Activated CD8-positive, alpha-beta T cell treated with anti-CD3 and anti-CD28 coated beads, Interleukin-2, amount 10 ng/mL, durations not matched to agents 7 days and 5 days (primary cell): ENCODE measurements at regions not wholly inside any gene's neighbourhood (a gene's known extent, or its start where the extent isn't known, plus 50 kb on each side); places are given as distances from the start of the nearest gene placed in this dataset.

Experiments used
- ATAC-seq: fragments of 150-1000 bp; cut with Tn5 transposase; one replicate; pipeline ENCODE4 v1.10.0; 2021; ENCODE audit warnings: moderate library complexity
- CTCF ChIA-PET: fragments of 350-600 bp; sonication (Branson Sonifier 250); formaldehyde crosslinking; loops from one replicate; lab custom pipeline; 2021; ENCODE audit warnings: antibody characterized with exemption; lab: Charles Lee
- POLR2A ChIA-PET: fragments of 350-600 bp; sonication (Branson Sonifier 250); formaldehyde crosslinking; loops from one replicate; lab custom pipeline; 2021; ENCODE audit warnings: antibody characterized with exemption; lab: Charles Lee
- DNase-seq: peaks from one replicate; pipeline ENCODE4 v3.0.0-alpha.2; 2020
- H3K27ac Mint-ChIP-seq: one replicate; pipeline ENCODE4 v1.8.0; 2021; ENCODE audit warnings: mild to moderate bottlenecking, mixed read lengths
- H3K27me3 Mint-ChIP-seq: one replicate; pipeline ENCODE4 v1.8.0; 2021; ENCODE audit warnings: low read depth, mixed read lengths
- H3K36me3 Mint-ChIP-seq: one replicate; pipeline ENCODE4 v1.8.0; 2021; ENCODE audit warnings: low read depth, mixed read lengths
- H3K4me1 Mint-ChIP-seq: one replicate; pipeline ENCODE4 v1.8.0; 2021; ENCODE audit warnings: low read depth, mixed read lengths
- H3K4me3 Mint-ChIP-seq: one replicate; pipeline ENCODE4 v1.8.0; 2021; ENCODE audit warnings: mild to moderate bottlenecking, mixed read lengths
- H3K9me3 Mint-ChIP-seq: one replicate; pipeline ENCODE4 v1.8.0; 2022; ENCODE audit warnings: mixed read lengths; ENCODE audit not compliant: insufficient read depth

- CTCF ChIA-PET = no interaction called here
- peaks cover 10% of the 10 kb centered on the region for H3K9me3 Mint-ChIP-seq
- H3K4me1 Mint-ChIP-seq = no peaks in the 10 kb centered on the region
Observed at GRCh38 chr13:63942372-63942771, 2526.7 kb upstream of the PCDH20 start.

GRCh38 chr13:63938851-63939250 is 2523.2 kb upstream of the PCDH20 start:
- H3K4me1 Mint-ChIP-seq = no peaks in the 10 kb centered on the region
- ATAC-seq = no peak
- no peak overlapping the region for H3K27ac Mint-ChIP-seq
- H3K36me3 Mint-ChIP-seq = no peaks in the 10 kb centered on the region
- CTCF ChIA-PET = no interaction called here
- no peaks in the 10 kb centered on the region for H3K27me3 Mint-ChIP-seq
- no peak overlapping the region for H3K4me3 Mint-ChIP-seq
- H3K9me3 Mint-ChIP-seq = peaks cover 13% of the 10 kb centered on the region
- POLR2A ChIA-PET = no interaction called here
- DNase-seq = no peak

More at GRCh38 chr13:63942372-63942771, 2526.7 kb upstream of the PCDH20 start:
- DNase-seq (no peak), ATAC-seq (no peak)
- H3K27ac Mint-ChIP-seq = no peak overlapping the region
- H3K27me3 Mint-ChIP-seq = no peaks in the 10 kb centered on the region
- no peaks in the 10 kb centered on the region for H3K36me3 Mint-ChIP-seq
- POLR2A ChIA-PET = no interaction called here
- no peak overlapping the region for H3K4me3 Mint-ChIP-seq

GRCh38 chr13:63910511-63910910 is 2494.9 kb upstream of the PCDH20 start:
- Mint-ChIP-seq H3K4me3 (no peak overlapping the region), H3K4me1 (no peaks in the 10 kb centered on the region), H3K36me3 (no peaks in the 10 kb centered on the region), H3K27ac (no peak overlapping the region), H3K9me3 (peaks cover 13% of the 10 kb centered on the region), H3K27me3 (no peaks in the 10 kb centered on the region)
- ChIA-PET CTCF (no interaction called here), POLR2A (no interaction called here)
- DNase-seq = no peak
- ATAC-seq = no peak

- Mint-ChIP-seq H3K27ac (no peak overlapping the region), H3K27me3 (no peaks in the 10 kb centered on the region), H3K4me3 (no peak overlapping the region), H3K4me1 (no peaks in the 10 kb centered on the region), H3K9me3 (peaks cover 7% of the 10 kb centered on the region), H3K36me3 (no peaks in the 10 kb centered on the region)
- ChIA-PET CTCF (no interaction called here), POLR2A (no interaction called here)
- ATAC-seq (no peak), DNase-seq (no peak)
Observed at GRCh38 chr13:63909726-63910375, 2494.2 kb upstream of the PCDH20 start.

GRCh38 chr13:63902141-63902540 is 2486.5 kb upstream of the PCDH20 start:
- ChIA-PET POLR2A (no interaction called here), CTCF (no interaction called here)
- no peak overlapping the region for H3K27ac Mint-ChIP-seq
- H3K4me1 Mint-ChIP-seq = no peaks in the 10 kb centered on the region
- ATAC-seq (no peak), DNase-seq (no peak)
- H3K36me3 Mint-ChIP-seq = no peaks in the 10 kb centered on the region
- H3K27me3 Mint-ChIP-seq = no peaks in the 10 kb centered on the region
- H3K4me3 Mint-ChIP-seq = no peak overlapping the region
- peaks cover 9% of the 10 kb centered on the region for H3K9me3 Mint-ChIP-seq

GRCh38 chr13:63901630-63902029 is 2486.0 kb upstream of the PCDH20 start:
- Mint-ChIP-seq H3K4me3 (no peak overlapping the region), H3K27me3 (no peaks in the 10 kb centered on the region), H3K36me3 (no peaks in the 10 kb centered on the region), H3K27ac (no peak overlapping the region), H3K9me3 (peaks cover 7% of the 10 kb centered on the region), H3K4me1 (no peaks in the 10 kb centered on the region)
- DNase-seq (no peak), ATAC-seq (no peak)
- ChIA-PET POLR2A (no interaction called here), CTCF (no interaction called here)

GRCh38 chr13:63900406-63900805 is 2484.8 kb upstream of the PCDH20 start:
- Mint-ChIP-seq H3K27me3 (no peaks in the 10 kb centered on the region), H3K9me3 (peaks cover 11% of the 10 kb centered on the region), H3K27ac (no peak overlapping the region), H3K36me3 (no peaks in the 10 kb centered on the region), H3K4me1 (no peaks in the 10 kb centered on the region), H3K4me3 (no peak overlapping the region)
- DNase-seq (no peak), ATAC-seq (no peak)
- ChIA-PET CTCF (no interaction called here), POLR2A (no interaction called here)

GRCh38 chr13:63896321-63896720 is 2480.7 kb upstream of the PCDH20 start:
- Mint-ChIP-seq H3K36me3 (no peaks in the 10 kb centered on the region), H3K4me3 (no peak overlapping the region), H3K4me1 (no peaks in the 10 kb centered on the region), H3K9me3 (peaks cover 4% of the 10 kb centered on the region), H3K27me3 (no peaks in the 10 kb centered on the region), H3K27ac (no peak overlapping the region)
- ATAC-seq = no peak
- no peak for DNase-seq
- POLR2A ChIA-PET = no interaction called here
- CTCF ChIA-PET = no interaction called here

- no peaks in the 10 kb centered on the region for H3K27me3 Mint-ChIP-seq
- POLR2A ChIA-PET = no interaction called here
- no peak for DNase-seq
- H3K9me3 Mint-ChIP-seq = peaks cover 35% of the 10 kb centered on the region
- H3K36me3 Mint-ChIP-seq = no peaks in the 10 kb centered on the region
- no peak overlapping the region for H3K27ac Mint-ChIP-seq
- H3K4me3 Mint-ChIP-seq = no peak overlapping the region
- no peaks in the 10 kb centered on the region for H3K4me1 Mint-ChIP-seq
- CTCF ChIA-PET = no interaction called here
- no peak for ATAC-seq
Observed at GRCh38 chr13:63882052-63882451, 2466.4 kb upstream of the PCDH20 start.

- ChIA-PET POLR2A (no interaction called here), CTCF (no interaction called here)
- H3K27me3 Mint-ChIP-seq = no peaks in the 10 kb centered on the region
- H3K36me3 Mint-ChIP-seq = no peaks in the 10 kb centered on the region
- H3K27ac Mint-ChIP-seq = no peak overlapping the region
- ATAC-seq = no peak
- peaks cover 37% of the 10 kb centered on the region for H3K9me3 Mint-ChIP-seq
- no peak overlapping the region for H3K4me3 Mint-ChIP-seq
- no peak for DNase-seq
- H3K4me1 Mint-ChIP-seq = no peaks in the 10 kb centered on the region
Observed at GRCh38 chr13:63880705-63881104, 2465.1 kb upstream of the PCDH20 start.

- H3K4me3 Mint-ChIP-seq = no peak overlapping the region
- H3K27me3 Mint-ChIP-seq = no peaks in the 10 kb centered on the region
- peaks cover 17% of the 10 kb centered on the region for H3K9me3 Mint-ChIP-seq
- no peak for ATAC-seq
- DNase-seq = no peak
- ChIA-PET CTCF (no interaction called here), POLR2A (no interaction called here)
- H3K36me3 Mint-ChIP-seq = no peaks in the 10 kb centered on the region
- H3K4me1 Mint-ChIP-seq = no peaks in the 10 kb centered on the region
- no peak overlapping the region for H3K27ac Mint-ChIP-seq
Observed at GRCh38 chr13:63873936-63874335, 2458.3 kb upstream of the PCDH20 start.

GRCh38 chr13:63864171-63864902 is 2448.7 kb upstream of the PCDH20 start:
- DNase-seq = no peak
- CTCF ChIA-PET = no interaction called here
- Mint-ChIP-seq H3K4me1 (no peaks in the 10 kb centered on the region), H3K4me3 (no peak overlapping the region), H3K27ac (no peak overlapping the region), H3K36me3 (no peaks in the 10 kb centered on the region), H3K9me3 (peaks cover 15% of the 10 kb centered on the region), H3K27me3 (no peaks in the 10 kb centered on the region)
- ATAC-seq = no peak
- POLR2A ChIA-PET = no interaction called here
